KMS-11 (cell line): ENCODE measurements at regions not wholly inside any gene's neighbourhood (a gene's known extent, or its start where the extent isn't known, plus 50 kb on each side); places are given as distances from the start of the nearest gene placed in this dataset.

Experiments used
- H2AFZ ChIP-seq: fragments of 200-600 bp; sonication (generic); 2 replicates; pipeline ENCODE4 v1.6.1; 2016; ENCODE audit warnings: antibody characterized with exemption, mixed run types, low read depth
- H3K27ac ChIP-seq: fragments of 200-600 bp; sonication (generic); 2 replicates; pipeline ENCODE4 v1.6.1; 2016; ENCODE audit warnings: mild to moderate bottlenecking, mixed run types
- H3K27me3 ChIP-seq: fragments of 200-600 bp; sonication (generic); 2 replicates; pipeline ENCODE4 v1.6.1; 2017; ENCODE audit warnings: mild to moderate bottlenecking, low read depth, mixed run types, moderate library complexity; ENCODE audit not compliant: insufficient read depth
- H3K36me3 ChIP-seq: fragments of 200-600 bp; sonication (generic); 2 replicates; pipeline ENCODE4 v1.6.1; 2017; ENCODE audit warnings: mild to moderate bottlenecking, mixed run types; ENCODE audit not compliant: insufficient read depth
- H3K4me1 ChIP-seq: fragments of 200-600 bp; sonication (generic); 2 replicates; pipeline ENCODE4 v1.6.1; 2016; ENCODE audit warnings: mild to moderate bottlenecking, low read depth, mixed run types; ENCODE audit not compliant: poor library complexity, severe bottlenecking
- H3K4me2 ChIP-seq: fragments of 200-600 bp; sonication (generic); 2 replicates; pipeline ENCODE4 v1.7.0; 2016; ENCODE audit warnings: mild to moderate bottlenecking, mixed run types
- H3K4me3 ChIP-seq: fragments of 200-600 bp; sonication (generic); IDR thresholded peaks from 2 replicates; pipeline ENCODE4 v1.6.1; 2017; ENCODE audit warnings: low read depth, low read length, mixed read lengths; ENCODE audit not compliant: insufficient read depth
- H3K79me2 ChIP-seq: fragments of 200-600 bp; sonication (generic); 2 replicates; pipeline ENCODE4 v1.6.1; 2016; ENCODE audit warnings: low read depth, mixed run types; ENCODE audit not compliant: insufficient read depth
- H3K9ac ChIP-seq: fragments of 200-600 bp; sonication (generic); 2 replicates; pipeline ENCODE4 v1.6.1; 2016; ENCODE audit warnings: mild to moderate bottlenecking, mixed run types
- H4K20me1 ChIP-seq: fragments of 200-600 bp; sonication (generic); 2 replicates; pipeline ENCODE4 v1.6.1; 2016; ENCODE audit warnings: mild to moderate bottlenecking, mixed run types; ENCODE audit not compliant: insufficient read depth
- CTCF ChIP-seq: fragments of 200-600 bp; sonication (generic); conservative IDR thresholded peaks from 2 replicates; pipeline ENCODE4 v1.6.1; 2017; ENCODE audit warnings: low read depth, mild to moderate bottlenecking, antibody characterized with exemption, low read length, moderate library complexity, mixed read lengths

GRCh38 chr10:65358565-65358964, 1567.3 kb upstream of the LRRTM3 start:
- Histone ChIP-seq H4K20me1 (no peaks in the 10 kb centered on the region), H3K79me2 (no peaks in the 10 kb centered on the region), H3K4me2 (no peak overlapping the region), H3K27ac (no peak overlapping the region), H3K4me3 (no peak overlapping the region), H3K36me3 (no peaks in the 10 kb centered on the region), H3K27me3 (no peaks in the 10 kb centered on the region), H3K9ac (no peak overlapping the region), H2AFZ (no peak overlapping the region), H3K4me1 (no peaks in the 10 kb centered on the region)
- TF ChIP-seq CTCF = no peak

GRCh38 chr10:65360497-65360896, 1565.3 kb upstream of the LRRTM3 start:
- H3K27ac ChIP-seq = no peak overlapping the region
- H3K36me3 ChIP-seq = no peaks in the 10 kb centered on the region
- H4K20me1 ChIP-seq = no peaks in the 10 kb centered on the region
- H3K4me1 ChIP-seq = no peaks in the 10 kb centered on the region
- H3K79me2 ChIP-seq = no peaks in the 10 kb centered on the region
- no peaks in the 10 kb centered on the region for H3K27me3 ChIP-seq
- no peak overlapping the region for H3K4me2 ChIP-seq
- no peak for TF ChIP-seq CTCF
- no peak overlapping the region for H3K9ac ChIP-seq
- no peak overlapping the region for H2AFZ ChIP-seq
- no peak overlapping the region for H3K4me3 ChIP-seq

- H4K20me1 ChIP-seq = no peaks in the 10 kb centered on the region
- no peak overlapping the region for H3K27ac ChIP-seq
- no peaks in the 10 kb centered on the region for H3K4me1 ChIP-seq
- H2AFZ ChIP-seq = no peak overlapping the region
- no peak overlapping the region for H3K9ac ChIP-seq
- H3K36me3 ChIP-seq = no peaks in the 10 kb centered on the region
- H3K27me3 ChIP-seq = no peaks in the 10 kb centered on the region
- H3K4me3 ChIP-seq = no peak overlapping the region
- no peak overlapping the region for H3K4me2 ChIP-seq
- no peaks in the 10 kb centered on the region for H3K79me2 ChIP-seq
- TF ChIP-seq CTCF = no peak
Measured at GRCh38 chr10:65365878-65366277, 1560.0 kb upstream of the LRRTM3 start.

- TF ChIP-seq CTCF = no peak
- H3K4me2 ChIP-seq = no peak overlapping the region
- H3K4me1 ChIP-seq = no peaks in the 10 kb centered on the region
- H3K9ac ChIP-seq = no peak overlapping the region
- H3K27me3 ChIP-seq = no peaks in the 10 kb centered on the region
- no peaks in the 10 kb centered on the region for H4K20me1 ChIP-seq
- H3K36me3 ChIP-seq = no peaks in the 10 kb centered on the region
- no peak overlapping the region for H2AFZ ChIP-seq
- H3K79me2 ChIP-seq = no peaks in the 10 kb centered on the region
- H3K27ac ChIP-seq = no peak overlapping the region
- H3K4me3 ChIP-seq = no peak overlapping the region
Measured at GRCh38 chr10:65367706-65368105, 1558.1 kb upstream of the LRRTM3 start.

GRCh38 chr10:65375528-65375927, 1550.3 kb upstream of the LRRTM3 start:
- no peak overlapping the region for H3K4me3 ChIP-seq
- no peak overlapping the region for H3K4me2 ChIP-seq
- no peaks in the 10 kb centered on the region for H3K4me1 ChIP-seq
- H2AFZ ChIP-seq = no peak overlapping the region
- no peak for TF ChIP-seq CTCF
- no peaks in the 10 kb centered on the region for H4K20me1 ChIP-seq
- no peaks in the 10 kb centered on the region for H3K79me2 ChIP-seq
- no peak overlapping the region for H3K27ac ChIP-seq
- no peaks in the 10 kb centered on the region for H3K36me3 ChIP-seq
- H3K9ac ChIP-seq = no peak overlapping the region
- no peaks in the 10 kb centered on the region for H3K27me3 ChIP-seq
